A549 (cell line): ENCODE measurements at regions not wholly inside any gene's neighbourhood (a gene's known extent, or its start where the extent isn't known, plus 50 kb on each side); places are given as distances from the start of the nearest gene placed in this dataset.

Experiments used
- CHD2 ChIP-seq: fragments of 150-350 bp; IDR thresholded peaks from 2 replicates; pipeline ENCODE4 v1.6.1; 2014; ENCODE audit warnings: low read length; ENCODE audit not compliant: partially characterized antibody
- CTCF ChIP-seq: fragments of >200 bp; sonication (Bioruptor Twin); formaldehyde crosslinking; IDR thresholded peaks from 3 replicates; pipeline ENCODE4 v1.5.1; 2016
- EP300 ChIP-seq, 2 experiments: fragments of >200 bp; sonication (Bioruptor Twin); formaldehyde crosslinking; IDR thresholded peaks; 2 replicates in 1 of 2; 3 replicates in 1 of 2; pipeline ENCODE4 v1.6.1; 2016 to 2017
- GATA3 ChIP-seq: IDR thresholded peaks from 2 replicates; pipeline ENCODE4 v1.6.1; 2012; ENCODE audit warnings: borderline replicate concordance
- POLR2A ChIP-seq: IDR thresholded peaks from 2 replicates; pipeline ENCODE4 v1.6.1; 2012; ENCODE audit warnings: mild to moderate bottlenecking, low read length
- RAD21 ChIP-seq, 2 experiments: fragments of >200 bp in 1 of 2; sonication (Bioruptor Twin) in 1 of 2; formaldehyde crosslinking in 1 of 2; IDR thresholded peaks in 1 of 2; conservative IDR thresholded peaks in 1 of 2; 2 replicates in 1 of 2; 3 replicates in 1 of 2; pipeline ENCODE4 v1.6.1; 2012 to 2018; ENCODE audit warnings: inconsistent platforms in 1 of 2
- RNF2 ChIP-seq: fragments of 200-600 bp; sonication (generic); IDR thresholded peaks from 2 replicates; pipeline ENCODE4 v1.6.1; 2016; ENCODE audit warnings: low read depth, mild to moderate bottlenecking, antibody characterized with exemption, moderate library complexity, borderline replicate concordance

DNA sequence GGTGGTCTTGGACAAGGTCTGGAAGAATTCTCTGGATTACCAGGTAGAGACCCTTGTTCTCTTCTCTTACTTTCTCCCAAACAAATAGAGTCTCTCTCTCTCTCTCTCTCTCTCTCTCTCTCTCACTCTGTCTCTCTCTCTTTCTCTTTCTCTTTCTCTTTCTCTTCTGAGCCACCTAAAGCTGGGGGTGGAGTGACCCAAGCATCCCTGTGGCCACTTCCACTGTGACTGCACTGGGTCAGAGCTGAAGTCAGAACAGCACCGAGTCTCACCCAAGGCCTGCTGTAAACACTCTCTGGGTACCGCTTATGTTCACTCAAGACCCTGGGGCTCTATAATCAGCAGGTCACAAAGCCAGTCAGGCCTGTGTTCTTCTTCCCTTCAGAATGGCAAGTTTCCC lies 513.7 kb downstream of the EBF1 start:
- TF ChIP-seq GATA3 (no peak), RNF2 (no peak), POLR2A (no peak), EP300 (IDR thresholded peaks at IDR 0.05) (no peak), RAD21 (conservative IDR thresholded peaks at IDR 0.05 in 1 of 2, IDR thresholded peaks at IDR 0.05 in 1 of 2) (no peak), CTCF (no peak), CHD2 (no peak)
